GM19351 (cell line): ENCODE measurements at regions not wholly inside any gene's neighbourhood (a gene's known extent, or its start where the extent isn't known, plus 50 kb on each side); places are given as distances from the start of the nearest gene placed in this dataset.
"Not testable (repeated sequence)": the region's sequence is repeated elsewhere in the genome, so short reads cannot be mapped to it uniquely, and the experiment has no call there.

ENCODE experiments used
- ATAC-seq: cut with Tn5 transposase; IDR thresholded peaks from one replicate; pipeline ENCODE4 v1.9.1; 2021; ENCODE audit warnings: mild to moderate bottlenecking, moderate library complexity; ENCODE audit not compliant: unreplicated experiment

GRCh38 chr14:28944605-28945004, 178.0 kb downstream of the FOXG1 start:
- ATAC-seq: no peak

- ATAC-seq: no peak
These were observed 179.7 kb downstream of the FOXG1 start for GRCh38 chr14:28946267-28946666.

GRCh38 chr14:28949503-28949902, 182.9 kb downstream of the FOXG1 start:
- no peak for ATAC-seq

GRCh38 chr14:28952161-28952560, 185.6 kb downstream of the FOXG1 start:
- ATAC-seq: no peak

- no peak for ATAC-seq
These were observed 186.1 kb downstream of the FOXG1 start for GRCh38 chr14:28952666-28953065.

GRCh38 chr14:28953973-28954372, 187.4 kb downstream of the FOXG1 start:
- ATAC-seq: no peak

GRCh38 chr14:28966416-28967233, 200.0 kb downstream of the FOXG1 start:
- no peak for ATAC-seq

- ATAC-seq: no peak
These were observed 208.5 kb downstream of the FOXG1 start for GRCh38 chr14:28975084-28975483.

- ATAC-seq: no peak
These were observed 215.6 kb downstream of the FOXG1 start for GRCh38 chr14:28982228-28982627.

GRCh38 chr14:28983279-28983678, 216.7 kb downstream of the FOXG1 start:
- ATAC-seq: no peak

GRCh38 chr14:28987516-28987915, 220.9 kb downstream of the FOXG1 start:
- no peak for ATAC-seq

- not testable (repeated sequence) for ATAC-seq
These were observed 230.6 kb downstream of the FOXG1 start for GRCh38 chr14:28997196-28997595.

GRCh38 chr14:28999656-29000055, 233.1 kb downstream of the FOXG1 start:
- no peak for ATAC-seq

GRCh38 chr14:29005647-29006046, 239.1 kb downstream of the FOXG1 start:
- no peak for ATAC-seq

GRCh38 chr14:29007990-29008389, 241.4 kb downstream of the FOXG1 start:
- ATAC-seq: no peak

GRCh38 chr14:29016050-29016900, 249.7 kb downstream of the FOXG1 start:
- no peak for ATAC-seq

GRCh38 chr14:29023505-29023904, 256.9 kb downstream of the FOXG1 start:
- ATAC-seq: not testable (repeated sequence)

GRCh38 chr14:29027441-29027840, 260.9 kb downstream of the FOXG1 start:
- ATAC-seq: not testable (repeated sequence)

- ATAC-seq: not testable (repeated sequence)
These were observed 261.5 kb downstream of the FOXG1 start for GRCh38 chr14:29027941-29028705.

GRCh38 chr14:29028973-29029582, 262.5 kb downstream of the FOXG1 start:
- ATAC-seq: no peak

GRCh38 chr14:29030121-29030520, 263.5 kb downstream of the FOXG1 start:
- no peak for ATAC-seq
